ENCODE measurements at regions not wholly inside any gene's neighbourhood (a gene's known extent, or its start where the extent isn't known, plus 50 kb on each side); places are given as distances from the start of the nearest gene placed in this dataset.

DNA sequence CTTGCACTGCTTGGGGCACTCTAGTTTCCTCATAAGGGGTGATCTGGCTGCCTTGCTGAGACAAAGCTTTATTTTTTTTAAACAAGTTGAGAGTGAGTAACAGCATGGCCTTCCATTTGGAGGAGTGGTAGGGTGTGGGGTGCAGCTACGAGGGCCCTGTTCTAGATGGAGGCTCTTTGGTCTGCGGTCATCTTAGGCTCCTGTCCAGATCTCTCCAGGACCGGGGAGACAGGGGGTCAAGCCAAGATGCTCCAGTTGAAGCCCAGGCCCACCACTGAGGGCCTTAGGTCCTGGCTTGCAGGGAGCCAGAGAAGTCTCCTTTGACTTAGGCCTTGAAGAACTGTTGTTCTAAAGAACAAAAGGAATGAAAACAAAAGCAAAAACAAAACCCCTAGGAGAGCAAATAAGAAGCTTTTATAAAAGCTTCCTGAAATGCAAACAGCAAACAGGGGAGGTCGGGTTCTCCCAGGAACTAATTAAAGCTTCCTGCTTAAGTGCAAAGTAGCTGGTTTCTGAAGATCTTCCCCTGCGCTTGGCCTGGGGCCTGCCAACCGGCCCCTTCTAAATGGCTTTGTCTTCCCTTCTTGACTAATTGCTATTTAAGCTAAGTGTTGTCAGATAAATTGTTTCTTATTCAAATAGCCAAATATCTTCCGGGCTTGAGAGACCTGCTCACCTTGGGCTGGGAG lies 259.2 kb downstream of the GLRX3 start:
- no peak for TF ChIP-seq LEF1 (IDR thresholded peaks at IDR 0.05; ENCODE audit: borderline replicate concordance)
- TF ChIP-seq, protein P1, sequence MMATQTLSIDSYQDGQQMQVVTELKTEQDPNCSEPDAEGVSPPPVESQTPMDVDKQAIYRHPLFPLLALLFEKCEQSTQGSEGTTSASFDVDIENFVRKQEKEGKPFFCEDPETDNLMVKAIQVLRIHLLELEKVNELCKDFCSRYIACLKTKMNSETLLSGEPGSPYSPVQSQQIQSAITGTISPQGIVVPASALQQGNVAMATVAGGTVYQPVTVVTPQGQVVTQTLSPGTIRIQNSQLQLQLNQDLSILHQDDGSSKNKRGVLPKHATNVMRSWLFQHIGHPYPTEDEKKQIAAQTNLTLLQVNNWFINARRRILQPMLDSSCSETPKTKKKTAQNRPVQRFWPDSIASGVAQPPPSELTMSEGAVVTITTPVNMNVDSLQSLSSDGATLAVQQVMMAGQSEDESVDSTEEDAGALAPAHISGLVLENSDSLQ (IDR thresholded peaks at IDR 0.05), result no peak
- TF ChIP-seq FOXK2 (IDR thresholded peaks at IDR 0.05), result no peak
- TF ChIP-seq NFRKB (IDR thresholded peaks at IDR 0.05), result no peak
- no peak for TF ChIP-seq CTBP1 (IDR thresholded peaks at IDR 0.05; ENCODE audit: borderline replicate concordance)

All from HEK293T (cell line).